HCT116 (cell line): ENCODE measurements at regions not wholly inside any gene's neighbourhood (a gene's known extent, or its start where the extent isn't known, plus 50 kb on each side); places are given as distances from the start of the nearest gene placed in this dataset.

Experiments
- ATAC-seq: fragments of 200-7000 bp; cut with Tn5 transposase; 2 replicates; pipeline ENCODE4 v1.9.1; 2020; ENCODE audit warnings: mild to moderate bottlenecking, moderate library complexity
- BruUV-seq: library from RNA; stranded (reverse); fragments of 400-500 nt; replicated peaks from 2 replicates; lab custom pipeline; 2021; lab: Mats Ljungman, UMichigan
- CTCF ChIA-PET: fragments of 300-600 bp; sonication (Branson Sonifier 250); formaldehyde crosslinking; loops from one replicate; lab custom pipeline; 2021; ENCODE audit warnings: antibody characterized with exemption; lab: Charles Lee
- POLR2A ChIA-PET: fragments of 300-600, 350-600 bp; sonication (Branson Sonifier 250); formaldehyde crosslinking; loops from one replicate; lab custom pipeline; 2021; ENCODE audit warnings: antibody characterized with exemption; lab: Charles Lee
- RAD21 ChIA-PET, 2 experiments: fragments of 300-600 bp; sonication (Branson Sonifier 250); formaldehyde crosslinking; loops; one replicate each; lab custom pipeline; 2023; ENCODE audit warnings: low total read pairs in 2 of 2; ENCODE audit not compliant: uncharacterized antibody in 2 of 2, unreplicated experiment in 2 of 2, low non-redundant PET in 1 of 2; lab: Charles Lee
- DNase-seq: peaks from one replicate; pipeline ENCODE4 v3.0.0-alpha.2; 2010; ENCODE audit warnings: low read depth, low spot score
- H2AFZ ChIP-seq: fragments of 200-600 bp; shearing (Covaris generic), sonication (generic); 2 replicates; pipeline ENCODE4 v1.6.1; 2017; ENCODE audit warnings: low read depth, mixed run types, mixed read lengths, antibody characterized with exemption, low read length; ENCODE audit not compliant: poor library complexity, severe bottlenecking
- H3K27ac ChIP-seq: 2 replicates; pipeline ENCODE4 v1.5.1; 2012; ENCODE audit warnings: low read depth, low read length
- H3K27me3 ChIP-seq: fragments of 200-600 bp; sonication (generic); 2 replicates; pipeline ENCODE4 v1.6.1; 2016; ENCODE audit warnings: mixed run types, low read length, mixed read lengths; ENCODE audit not compliant: insufficient read depth
- H3K36me3 ChIP-seq, 2 experiments: fragments of 200-500 bp in 1 of 2; fragments of 200-600 bp in 1 of 2; sonication (Bioruptor generic) in 1 of 2; sonication (generic) in 1 of 2; 2 replicates each; pipeline versions ENCODE4 v1.5.1 to v1.6.1; 2014 to 2016; ENCODE audit warnings: low read length in 2 of 2, inconsistent platforms in 1 of 2, mixed read lengths in 1 of 2, mixed run types in 1 of 2; ENCODE audit not compliant: insufficient read depth in 2 of 2, control insufficient read depth in 1 of 2
- H3K4me1 ChIP-seq, 2 experiments: fragments of 200-600 bp in 1 of 2; sonication (generic) in 1 of 2; 2 replicates each; pipeline versions ENCODE4 v1.5.1 to v1.6.1; 2012 to 2017; ENCODE audit warnings: low read length in 2 of 2, inconsistent platforms in 1 of 2, mild to moderate bottlenecking in 1 of 2, mixed read lengths in 1 of 2, mixed run types in 1 of 2, moderate library complexity in 1 of 2; ENCODE audit not compliant: insufficient read depth in 2 of 2, control insufficient read depth in 1 of 2
- H3K4me2 ChIP-seq: fragments of 200-600 bp; sonication (generic); 2 replicates; pipeline ENCODE4 v1.6.1; 2017; ENCODE audit warnings: mixed run types, low read length, mixed read lengths
- H3K4me3 ChIP-seq, 2 experiments: fragments of 200-600 bp in 1 of 2; sonication (generic) in 1 of 2; replicated peaks in 1 of 2; 2 replicates each; pipeline ENCODE4 v1.5.1; 2011 to 2016; ENCODE audit warnings: low read length in 2 of 2, control low read depth in 1 of 2, low read depth in 1 of 2, mild to moderate bottlenecking in 1 of 2, mixed read lengths in 1 of 2, mixed run types in 1 of 2
- H3K79me2 ChIP-seq: fragments of 200-600 bp; sonication (generic); 2 replicates; pipeline ENCODE4 v1.6.1; 2017; ENCODE audit warnings: mild to moderate bottlenecking, mixed run types, low read length, moderate library complexity, mixed read lengths; ENCODE audit not compliant: insufficient read depth
- H3K9ac ChIP-seq: fragments of 200-600 bp; sonication (generic); 2 replicates; pipeline ENCODE4 v1.6.1; 2016; ENCODE audit warnings: low read length, mixed read lengths
- H3K9me2 ChIP-seq: fragments of 200-600 bp; sonication (generic), shearing (Covaris generic); 2 replicates; pipeline ENCODE4 v1.6.1; 2017; ENCODE audit warnings: mixed run types, mild to moderate bottlenecking, moderate library complexity; ENCODE audit not compliant: insufficient read depth
- H3K9me3 ChIP-seq, 2 experiments: fragments of 200-500 bp in 1 of 2; fragments of 200-600 bp in 1 of 2; sonication (Bioruptor generic) in 1 of 2; sonication (generic) in 1 of 2; 2 replicates each; pipeline ENCODE4 v1.6.1; 2014 to 2017; ENCODE audit warnings: low read length in 2 of 2, mixed read lengths in 2 of 2, inconsistent platforms in 1 of 2, low read depth in 1 of 2, mild to moderate bottlenecking in 1 of 2, mixed run types in 1 of 2, moderate library complexity in 1 of 2; ENCODE audit not compliant: control insufficient read depth in 1 of 2, insufficient read depth in 1 of 2
- H4K20me1 ChIP-seq: fragments of 200-600 bp; sonication (generic), shearing (Covaris generic); 2 replicates; pipeline ENCODE4 v1.6.1; 2017; ENCODE audit warnings: mixed run types, mild to moderate bottlenecking, moderate library complexity; ENCODE audit not compliant: insufficient read depth
- CBX3 ChIP-seq: IDR thresholded peaks from 2 replicates; pipeline ENCODE4 v1.6.1; 2012; ENCODE audit warnings: low read depth
- CEBPB ChIP-seq: IDR thresholded peaks from 2 replicates; pipeline ENCODE4 v1.6.1; 2012; ENCODE audit warnings: low read depth
- EGR1 ChIP-seq: IDR thresholded peaks from 2 replicates; pipeline ENCODE4 v1.6.1; 2012; ENCODE audit warnings: low read depth
- JUND ChIP-seq: IDR thresholded peaks from 2 replicates; pipeline ENCODE4 v1.6.1; 2012
- POLR2A ChIP-seq: IDR thresholded peaks from 2 replicates; pipeline ENCODE4 v1.7.0; 2011; ENCODE audit warnings: borderline replicate concordance; ENCODE audit not compliant: insufficient read depth, insufficient read length; ENCODE audit errors: extremely low read depth
- POLR2AphosphoS5 ChIP-seq: IDR thresholded peaks from 2 replicates; pipeline ENCODE4 v1.6.1; 2011; ENCODE audit warnings: mild to moderate bottlenecking, low read depth, low read length, moderate library complexity
- RAD21 ChIP-seq: IDR thresholded peaks from 2 replicates; pipeline ENCODE4 v1.6.1; 2012; ENCODE audit warnings: low read depth, mild to moderate bottlenecking
- SIN3A ChIP-seq: IDR thresholded peaks from 2 replicates; pipeline ENCODE4 v1.6.1; 2012; ENCODE audit warnings: low read depth
- SP1 ChIP-seq: IDR thresholded peaks from 2 replicates; pipeline ENCODE4 v1.6.1; 2012; ENCODE audit warnings: low read depth
- SRF ChIP-seq: IDR thresholded peaks from 2 replicates; pipeline ENCODE4 v1.6.1; 2012; ENCODE audit warnings: low read depth
- TCF7L2 ChIP-seq: IDR thresholded peaks from 2 replicates; pipeline ENCODE4 v1.7.0; 2011; ENCODE audit warnings: borderline replicate concordance, inconsistent platforms; ENCODE audit not compliant: insufficient read depth, insufficient read length; ENCODE audit errors: extremely low read depth
- ZFX ChIP-seq: fragments of 450-650 bp; IDR thresholded peaks from 2 replicates; pipeline ENCODE4 v1.6.1; 2017
- ZNF274 ChIP-seq: fragments of 200-500 bp; sonication (Bioruptor generic); IDR thresholded peaks from 2 replicates; pipeline ENCODE4 v1.6.1; 2014; ENCODE audit warnings: mild to moderate bottlenecking, low read depth, low read length, inconsistent platforms
- intact Hi-C: fragments of 100-400 bp; cut with micrococcal nuclease; formaldehyde crosslinking; loops from 2 replicates; pipeline ENCODE4 v1.10.0; 2022
- TF ChIP-seq, protein P1 (sequence below), 3 experiments: fragments of 200-600 bp in 1 of 3; sonication (generic) in 1 of 3; IDR thresholded peaks in 2 of 3; conservative IDR thresholded peaks in 1 of 3; 2 replicates each; pipeline ENCODE4 v1.5.1; 2012 to 2017; ENCODE audit warnings: low read depth in 2 of 3, low read length in 2 of 3, antibody characterized with exemption in 1 of 3, borderline replicate concordance in 1 of 3, control low read depth in 1 of 3, mild to moderate bottlenecking in 1 of 3, mixed read lengths in 1 of 3, mixed run types in 1 of 3, moderate library complexity in 1 of 3; ENCODE audit not compliant: insufficient read depth in 1 of 3
- TF ChIP-seq, protein P2 (sequence below): IDR thresholded peaks from 2 replicates; pipeline ENCODE4 v1.6.1; 2011; ENCODE audit warnings: mild to moderate bottlenecking, low read length, moderate library complexity; ENCODE audit not compliant: insufficient replicate concordance; ENCODE audit errors: extremely low read depth

- no peaks in the 10 kb centered on the region for H3K27me3 ChIP-seq
- ChIA-PET CTCF (no interaction called here), POLR2A (no interaction called here), RAD21 (no interaction called here)
- BruUV-seq, result no TSS peak
- no peak overlapping the region for H3K4me2 ChIP-seq
- TF ChIP-seq SP1, result no peak
- TF ChIP-seq JUND, result no peak
- TF ChIP-seq CBX3, result no peak
- TF ChIP-seq POLR2AphosphoS5, result no peak
- TF ChIP-seq ZFX, result no peak
- TF ChIP-seq SRF, result no peak
- TF ChIP-seq CEBPB, result no peak
- TF ChIP-seq, protein P1, sequence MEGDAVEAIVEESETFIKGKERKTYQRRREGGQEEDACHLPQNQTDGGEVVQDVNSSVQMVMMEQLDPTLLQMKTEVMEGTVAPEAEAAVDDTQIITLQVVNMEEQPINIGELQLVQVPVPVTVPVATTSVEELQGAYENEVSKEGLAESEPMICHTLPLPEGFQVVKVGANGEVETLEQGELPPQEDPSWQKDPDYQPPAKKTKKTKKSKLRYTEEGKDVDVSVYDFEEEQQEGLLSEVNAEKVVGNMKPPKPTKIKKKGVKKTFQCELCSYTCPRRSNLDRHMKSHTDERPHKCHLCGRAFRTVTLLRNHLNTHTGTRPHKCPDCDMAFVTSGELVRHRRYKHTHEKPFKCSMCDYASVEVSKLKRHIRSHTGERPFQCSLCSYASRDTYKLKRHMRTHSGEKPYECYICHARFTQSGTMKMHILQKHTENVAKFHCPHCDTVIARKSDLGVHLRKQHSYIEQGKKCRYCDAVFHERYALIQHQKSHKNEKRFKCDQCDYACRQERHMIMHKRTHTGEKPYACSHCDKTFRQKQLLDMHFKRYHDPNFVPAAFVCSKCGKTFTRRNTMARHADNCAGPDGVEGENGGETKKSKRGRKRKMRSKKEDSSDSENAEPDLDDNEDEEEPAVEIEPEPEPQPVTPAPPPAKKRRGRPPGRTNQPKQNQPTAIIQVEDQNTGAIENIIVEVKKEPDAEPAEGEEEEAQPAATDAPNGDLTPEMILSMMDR (IDR thresholded peaks at IDR 0.05 in 2 of 3, conservative IDR thresholded peaks at IDR 0.05 in 1 of 3; ENCODE audit: borderline replicate concordance in 1 of 3, insufficient read depth in 1 of 3, low read depth in 2 of 3, low read length in 2 of 3), result no peak
- TF ChIP-seq, protein P2, sequence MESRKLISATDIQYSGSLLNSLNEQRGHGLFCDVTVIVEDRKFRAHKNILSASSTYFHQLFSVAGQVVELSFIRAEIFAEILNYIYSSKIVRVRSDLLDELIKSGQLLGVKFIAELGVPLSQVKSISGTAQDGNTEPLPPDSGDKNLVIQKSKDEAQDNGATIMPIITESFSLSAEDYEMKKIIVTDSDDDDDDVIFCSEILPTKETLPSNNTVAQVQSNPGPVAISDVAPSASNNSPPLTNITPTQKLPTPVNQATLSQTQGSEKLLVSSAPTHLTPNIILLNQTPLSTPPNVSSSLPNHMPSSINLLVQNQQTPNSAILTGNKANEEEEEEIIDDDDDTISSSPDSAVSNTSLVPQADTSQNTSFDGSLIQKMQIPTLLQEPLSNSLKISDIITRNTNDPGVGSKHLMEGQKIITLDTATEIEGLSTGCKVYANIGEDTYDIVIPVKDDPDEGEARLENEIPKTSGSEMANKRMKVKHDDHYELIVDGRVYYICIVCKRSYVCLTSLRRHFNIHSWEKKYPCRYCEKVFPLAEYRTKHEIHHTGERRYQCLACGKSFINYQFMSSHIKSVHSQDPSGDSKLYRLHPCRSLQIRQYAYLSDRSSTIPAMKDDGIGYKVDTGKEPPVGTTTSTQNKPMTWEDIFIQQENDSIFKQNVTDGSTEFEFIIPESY, result no peak
- TF ChIP-seq EGR1, result no peak
- no peak for TF ChIP-seq ZNF274
- no peak for TF ChIP-seq TCF7L2
- no peak for TF ChIP-seq RAD21
- no peak for TF ChIP-seq POLR2A
- no peak for TF ChIP-seq SIN3A
- no peak for DNase-seq
- no peak overlapping the region for H3K27ac ChIP-seq
- H2AFZ ChIP-seq, result no peak overlapping the region
- no peaks in the 10 kb centered on the region for H3K4me1 ChIP-seq
- H3K9me2 ChIP-seq, result no peaks in the 10 kb centered on the region
- H3K9me3 ChIP-seq, result no peaks in the 10 kb centered on the region
- H4K20me1 ChIP-seq, result no peaks in the 10 kb centered on the region
- H3K4me3 ChIP-seq, result no peak overlapping the region
- no peak for ATAC-seq
- H3K9ac ChIP-seq, result no peak overlapping the region
- no peaks in the 10 kb centered on the region for H3K36me3 ChIP-seq
- intact Hi-C loops, result no loop called here
- H3K79me2 ChIP-seq, result no peaks in the 10 kb centered on the region
Measured at GRCh38 chr9:12463641-12464040, 229.5 kb upstream of the TYRP1 start.
